GM21786 (cell line): ENCODE measurements at regions not wholly inside any gene's neighbourhood (a gene's known extent, or its start where the extent isn't known, plus 50 kb on each side); places are given as distances from the start of the nearest gene placed in this dataset.
"Not testable (repeated sequence)": the region's sequence is repeated elsewhere in the genome, so short reads cannot be mapped to it uniquely, and the experiment has no call there.

ENCODE experiments used
- ATAC-seq: cut with Tn5 transposase; IDR thresholded peaks from one replicate; pipeline ENCODE4 v1.9.1; 2021; ENCODE audit not compliant: unreplicated experiment

GRCh38 chr12:88667615-88668014 lies 87.3 kb upstream of the KITLG start:
- ATAC-seq = not testable (repeated sequence)

- ATAC-seq = no peak
Observed at GRCh38 chr12:88665071-88665470, 84.8 kb upstream of the KITLG start.

GRCh38 chr12:88662961-88663360 lies 82.7 kb upstream of the KITLG start:
- ATAC-seq = no peak

- ATAC-seq = no peak
Observed at GRCh38 chr12:88662093-88662492, 81.8 kb upstream of the KITLG start.

- ATAC-seq = no peak
Observed at GRCh38 chr12:88658009-88658408, 77.7 kb upstream of the KITLG start.

- ATAC-seq = no peak
Observed at GRCh38 chr12:88650715-88651114, 70.4 kb upstream of the KITLG start.

- ATAC-seq = no peak
Observed at GRCh38 chr12:88648625-88649024, 68.4 kb upstream of the KITLG start.

- ATAC-seq = no peak
Observed at GRCh38 chr12:88646824-88647223, 66.6 kb upstream of the KITLG start.

GRCh38 chr12:88645816-88646215 lies 65.5 kb upstream of the KITLG start:
- no peak for ATAC-seq

- ATAC-seq = no peak
Observed at GRCh38 chr12:88644946-88645702, 64.9 kb upstream of the KITLG start.

GRCh38 chr12:88643685-88644084 lies 63.4 kb upstream of the KITLG start:
- ATAC-seq = no peak

GRCh38 chr12:88642675-88643431 lies 62.6 kb upstream of the KITLG start:
- no peak for ATAC-seq

- ATAC-seq = no peak
Observed at GRCh38 chr12:88638966-88639760, 58.9 kb upstream of the KITLG start.

- ATAC-seq = no peak
Observed at GRCh38 chr12:88638388-88638787, 58.1 kb upstream of the KITLG start.

GRCh38 chr12:88634008-88634407 lies 53.7 kb upstream of the KITLG start:
- ATAC-seq = no peak

- ATAC-seq = no peak
Observed at GRCh38 chr12:88633312-88633711, 53.0 kb upstream of the KITLG start.

GRCh38 chr12:88630561-88630960 lies 50.3 kb upstream of the KITLG start:
- ATAC-seq = no peak
